ENCODE measurements at regions not wholly inside any gene's neighbourhood (a gene's known extent, or its start where the extent isn't known, plus 50 kb on each side); places are given as distances from the start of the nearest gene placed in this dataset.
A peak's percentile ranks its signal among the peaks of the same experiment; 100 is the strongest.

DNA sequence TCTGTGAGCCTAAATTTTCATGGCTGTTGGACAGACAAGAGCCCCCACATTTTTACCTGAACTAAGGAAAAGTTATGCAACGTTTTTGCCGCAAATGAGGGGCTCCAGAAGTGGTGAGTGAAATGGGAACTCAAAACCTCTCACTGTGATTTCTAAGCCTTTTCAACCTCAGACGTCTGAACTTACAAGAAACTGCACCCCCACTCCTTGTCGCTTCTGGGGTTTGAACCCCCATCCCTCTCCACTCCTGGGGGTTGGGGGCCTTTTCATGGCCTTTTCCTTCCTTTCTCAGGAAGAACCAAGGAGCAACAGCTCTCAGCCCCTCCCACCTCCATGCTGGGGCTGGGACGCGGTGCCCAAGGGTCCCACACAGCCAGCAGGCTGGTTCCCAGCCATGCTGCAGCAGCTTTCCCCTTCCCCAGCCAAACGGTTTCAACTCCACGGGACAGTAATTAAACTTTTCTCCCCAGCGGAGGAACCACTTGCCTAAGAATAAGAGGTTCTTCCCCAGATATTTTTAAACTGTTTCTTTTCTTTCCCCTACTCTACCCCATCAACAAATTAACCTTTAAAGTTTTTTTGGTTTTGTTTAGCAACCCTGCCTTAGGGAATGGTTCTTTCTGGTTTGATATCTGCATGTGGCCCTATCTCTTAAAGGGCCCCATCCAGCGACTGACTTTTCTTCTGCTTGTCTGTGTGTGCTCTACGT, 387.6 kb upstream of the CBLB start:
- TF ChIP-seq, protein P1, sequence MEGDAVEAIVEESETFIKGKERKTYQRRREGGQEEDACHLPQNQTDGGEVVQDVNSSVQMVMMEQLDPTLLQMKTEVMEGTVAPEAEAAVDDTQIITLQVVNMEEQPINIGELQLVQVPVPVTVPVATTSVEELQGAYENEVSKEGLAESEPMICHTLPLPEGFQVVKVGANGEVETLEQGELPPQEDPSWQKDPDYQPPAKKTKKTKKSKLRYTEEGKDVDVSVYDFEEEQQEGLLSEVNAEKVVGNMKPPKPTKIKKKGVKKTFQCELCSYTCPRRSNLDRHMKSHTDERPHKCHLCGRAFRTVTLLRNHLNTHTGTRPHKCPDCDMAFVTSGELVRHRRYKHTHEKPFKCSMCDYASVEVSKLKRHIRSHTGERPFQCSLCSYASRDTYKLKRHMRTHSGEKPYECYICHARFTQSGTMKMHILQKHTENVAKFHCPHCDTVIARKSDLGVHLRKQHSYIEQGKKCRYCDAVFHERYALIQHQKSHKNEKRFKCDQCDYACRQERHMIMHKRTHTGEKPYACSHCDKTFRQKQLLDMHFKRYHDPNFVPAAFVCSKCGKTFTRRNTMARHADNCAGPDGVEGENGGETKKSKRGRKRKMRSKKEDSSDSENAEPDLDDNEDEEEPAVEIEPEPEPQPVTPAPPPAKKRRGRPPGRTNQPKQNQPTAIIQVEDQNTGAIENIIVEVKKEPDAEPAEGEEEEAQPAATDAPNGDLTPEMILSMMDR (IDR thresholded peaks at IDR 0.05; ENCODE audit: insufficient read depth, low read length, missing control alignments), result no peak
- H3K4me3 ChIP-seq (ENCODE audit: low read depth, low read length), result no peak overlapping the region
- no peak for DNase-seq (ENCODE audit: low read depth, low spot score)
- ChIA-PET CTCF (interaction anchor here (1.7 kb wide), 1 partner anchor 411 kb away, joined by 3 read pairs; no protein-coding TSS in a partner anchor), POLR2A (no interaction called here)

DNA sequence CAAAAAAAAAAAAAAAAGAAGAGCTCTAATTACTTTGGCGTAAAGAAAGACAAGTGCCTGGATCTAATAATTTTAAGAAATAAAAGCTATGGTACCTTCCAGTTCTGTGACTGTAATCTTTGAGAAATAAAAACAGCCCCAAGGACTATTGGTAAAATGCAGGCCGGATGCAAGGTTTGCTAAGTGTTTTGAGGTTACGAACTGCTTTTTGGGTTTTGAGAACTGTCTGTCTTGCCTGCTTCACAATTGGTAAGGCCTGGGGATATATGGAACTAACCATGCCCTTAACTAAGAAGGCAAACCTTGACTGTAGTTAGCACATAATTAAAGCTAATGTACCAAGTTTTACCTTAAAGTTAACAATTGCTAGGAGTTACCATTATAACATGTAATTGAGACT, 388.4 kb upstream of the CBLB start:
- CTCF ChIA-PET, result interaction anchor here (1.7 kb wide), 1 partner anchor 412 kb away, joined by 3 read pairs; no protein-coding TSS in a partner anchor
- POLR2A ChIA-PET, result no interaction called here
- TF ChIP-seq, protein P1 (IDR thresholded peaks at IDR 0.05; ENCODE audit: insufficient read depth, low read length, missing control alignments), result no peak
- no peak for DNase-seq (ENCODE audit: low read depth, low spot score)
- no peak overlapping the region for H3K4me3 ChIP-seq (ENCODE audit: low read depth, low read length)

DNA sequence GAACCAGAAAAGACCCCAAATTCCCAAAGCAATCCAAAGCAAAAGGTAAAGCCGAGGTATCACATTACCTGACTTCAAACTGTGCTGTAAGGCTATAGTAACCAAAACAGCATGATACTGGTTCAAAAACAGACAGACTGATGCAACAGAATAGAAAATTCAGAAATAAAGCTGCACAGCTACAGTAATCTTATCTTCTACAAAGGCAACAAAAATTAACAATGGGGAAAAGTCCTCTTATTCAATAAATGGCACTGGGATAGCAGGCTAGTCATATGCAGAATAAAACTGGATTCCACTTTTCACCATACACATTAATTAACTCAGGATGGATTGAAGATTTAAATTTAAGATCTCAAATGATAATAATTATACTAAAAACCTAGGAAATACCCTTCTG, 392.6 kb upstream of the CBLB start:
- TF ChIP-seq, protein P1 (IDR thresholded peaks at IDR 0.05; ENCODE audit: insufficient read depth, low read length, missing control alignments), result no peak
- ChIA-PET POLR2A (no interaction called here), CTCF (no interaction called here)
- no peak for DNase-seq (ENCODE audit: low read depth, low spot score)
- H3K4me3 ChIP-seq (ENCODE audit: low read depth, low read length), result no peak overlapping the region

DNA sequence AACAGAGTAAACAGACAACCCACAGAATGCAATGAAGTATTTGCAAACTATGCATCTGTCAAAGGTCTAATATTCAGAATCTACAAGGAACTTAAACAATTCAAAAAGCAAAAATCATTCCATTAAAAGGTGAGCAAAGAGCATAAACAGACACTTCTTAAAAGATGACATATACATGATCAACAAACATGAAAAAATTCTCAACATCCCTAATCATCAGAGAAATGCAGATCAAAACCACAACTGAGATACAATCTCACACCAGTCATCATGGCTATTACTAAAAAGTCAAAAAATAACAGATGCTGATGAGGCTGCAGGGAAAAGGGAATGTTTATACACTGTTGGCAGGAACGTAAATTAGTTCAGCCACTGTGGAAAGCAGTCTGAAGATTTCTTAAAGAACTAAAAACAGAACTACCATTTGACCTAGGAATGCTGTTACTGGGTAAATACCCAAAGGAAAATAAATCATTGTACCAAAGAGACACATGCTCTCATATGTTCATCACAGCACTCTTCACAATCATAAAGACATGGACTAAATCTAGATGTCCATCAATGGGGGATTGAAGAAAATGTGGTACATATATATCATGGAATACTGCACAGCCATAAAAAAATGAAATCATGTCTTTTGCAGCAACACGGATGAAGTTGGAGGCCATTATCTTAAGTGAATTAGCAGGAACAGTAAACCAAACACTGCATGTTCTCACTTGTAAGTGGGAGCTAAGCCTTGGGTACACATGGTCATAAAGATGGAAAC, 393.3 kb upstream of the CBLB start:
- POLR2A ChIA-PET, result no interaction called here
- DNase-seq (ENCODE audit: low read depth, low spot score), result peak; percentile 93
- TF ChIP-seq, protein P1 (IDR thresholded peaks at IDR 0.05; ENCODE audit: insufficient read depth, low read length, missing control alignments), result no peak
- no peak overlapping the region for H3K4me3 ChIP-seq (ENCODE audit: low read depth, low read length)
- CTCF ChIA-PET, result no interaction called here

DNA sequence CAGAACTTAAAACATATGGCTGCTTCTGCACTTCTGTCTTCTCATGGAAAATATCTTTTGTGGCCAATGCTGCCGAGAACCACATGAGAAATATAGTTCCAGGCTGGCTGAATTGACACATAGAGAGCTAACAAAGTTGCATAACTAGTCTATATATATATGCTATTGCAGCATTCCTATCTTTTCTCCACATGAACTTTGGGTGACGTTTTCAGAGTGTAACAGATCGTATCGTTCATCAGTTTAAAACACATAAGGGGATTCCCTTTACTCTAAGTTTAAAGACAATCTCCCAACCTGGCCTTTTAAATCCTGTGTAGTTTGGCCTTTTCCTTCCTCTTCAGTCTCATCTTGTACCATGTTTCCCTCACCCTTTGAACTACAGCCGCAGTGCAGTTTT, 394.2 kb upstream of the CBLB start:
- no peak overlapping the region for H3K4me3 ChIP-seq (ENCODE audit: low read depth, low read length)
- no peak for DNase-seq (ENCODE audit: low read depth, low spot score)
- CTCF ChIA-PET, result no interaction called here
- TF ChIP-seq, protein P1 (IDR thresholded peaks at IDR 0.05; ENCODE audit: insufficient read depth, low read length, missing control alignments), result no peak
- POLR2A ChIA-PET, result no interaction called here

DNA sequence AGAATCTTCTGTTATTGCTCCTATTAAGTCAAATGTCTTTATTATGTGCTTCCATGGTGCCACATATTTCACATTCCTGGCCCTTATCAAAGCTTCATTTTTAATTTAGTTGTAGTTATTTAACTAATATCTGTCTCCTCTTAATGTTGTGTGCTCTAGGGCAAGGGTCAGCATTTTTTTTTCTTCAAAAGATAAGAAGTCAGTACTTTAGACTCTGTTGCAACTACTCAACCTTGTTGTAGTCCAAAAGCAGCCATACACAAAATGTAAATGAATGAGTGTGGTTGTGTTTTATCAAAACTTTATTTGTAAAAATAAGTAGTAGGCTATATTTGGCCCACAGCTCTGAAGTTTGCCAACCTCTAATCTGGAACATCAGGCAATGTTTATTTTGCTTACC, 394.7 kb upstream of the CBLB start:
- DNase-seq (ENCODE audit: low read depth, low spot score), result no peak
- ChIA-PET CTCF (no interaction called here), POLR2A (no interaction called here)
- H3K4me3 ChIP-seq (ENCODE audit: low read depth, low read length), result no peak overlapping the region
- TF ChIP-seq, protein P1 (IDR thresholded peaks at IDR 0.05; ENCODE audit: insufficient read depth, low read length, missing control alignments), result no peak

Data from AG04449 (cell line).